Fibroblast of lung (primary cell): ENCODE measurements at regions not wholly inside any gene's neighbourhood (a gene's known extent, or its start where the extent isn't known, plus 50 kb on each side); places are given as distances from the start of the nearest gene placed in this dataset.

Experiments used
- DNase-seq, 2 donors: peaks; one replicate each; pipeline versions ENCODE4 v3.0.0 to v3.0.0-alpha.2; 2010; ENCODE audit warnings: low read depth in 2 of 2
- H2AFZ ChIP-seq: 2 replicates; pipeline ENCODE4 v1.5.1; 2012; ENCODE audit warnings: low read length, control low read depth, inconsistent platforms
- H3K27ac ChIP-seq: 2 replicates; pipeline ENCODE4 v1.5.1; 2011; ENCODE audit warnings: low read length, control low read depth; ENCODE audit not compliant: insufficient read depth
- H3K27me3 ChIP-seq: 2 replicates; pipeline ENCODE4 v1.5.1; 2011; ENCODE audit warnings: mild to moderate bottlenecking, low read length; ENCODE audit not compliant: control insufficient read depth, insufficient read depth
- H3K36me3 ChIP-seq: 2 replicates; pipeline ENCODE4 v1.5.1; 2011; ENCODE audit warnings: low read length; ENCODE audit not compliant: control insufficient read depth, insufficient read depth
- H3K4me1 ChIP-seq: 2 replicates; pipeline ENCODE4 v1.5.1; 2011; ENCODE audit warnings: low read length; ENCODE audit not compliant: control insufficient read depth, insufficient read depth; ENCODE audit errors: extremely low read depth
- H3K4me2 ChIP-seq: 2 replicates; pipeline ENCODE4 v1.5.1; 2011; ENCODE audit warnings: low read length, control low read depth; ENCODE audit not compliant: insufficient read depth; ENCODE audit errors: extremely low read depth
- H3K4me3 ChIP-seq, 4 experiments: fragments of 200-600 bp in 1 of 4; sonication (generic) in 1 of 4; replicated peaks in 1 of 4; 2 replicates each; pipeline ENCODE4 v1.5.1; 2011 to 2016; ENCODE audit warnings: low read length in 4 of 4, low read depth in 3 of 4, mild to moderate bottlenecking in 3 of 4, control low read depth in 2 of 4, inconsistent platforms in 1 of 4, mixed read lengths in 1 of 4; ENCODE audit not compliant: insufficient read depth in 1 of 4; ENCODE audit errors: control extremely low read depth in 1 of 4
- H3K79me2 ChIP-seq: 2 replicates; pipeline ENCODE4 v1.5.1; 2012; ENCODE audit warnings: mild to moderate bottlenecking, low read length, inconsistent platforms; ENCODE audit not compliant: control insufficient read depth, insufficient read depth
- H3K9ac ChIP-seq: 2 replicates; pipeline ENCODE4 v1.5.1; 2011; ENCODE audit warnings: mild to moderate bottlenecking, low read length, control low read depth; ENCODE audit not compliant: insufficient read depth
- H3K9me3 ChIP-seq: 2 replicates; pipeline ENCODE4 v1.5.1; 2012; ENCODE audit warnings: low read depth, low read length; ENCODE audit not compliant: control insufficient read depth, insufficient read depth
- H4K20me1 ChIP-seq: 2 replicates; pipeline ENCODE4 v1.5.1; 2011; ENCODE audit warnings: low read length; ENCODE audit not compliant: control insufficient read depth, insufficient read depth; ENCODE audit errors: extremely low read depth
- CTCF ChIP-seq, 2 donors: IDR thresholded peaks in 1 of 2; conservative IDR thresholded peaks in 1 of 2; 1 replicate in 1 of 2; 2 replicates in 1 of 2; pipeline ENCODE4 v1.5.1; 2011 to 2012; ENCODE audit warnings: low read length in 2 of 2, control low read depth in 1 of 2, inconsistent platforms in 1 of 2, low read depth in 1 of 2, mild to moderate bottlenecking in 1 of 2
- EZH2 ChIP-seq: IDR thresholded peaks from 2 replicates; pipeline ENCODE4 v1.5.1; 2012; ENCODE audit warnings: low read length, control low read depth, mild to moderate bottlenecking; ENCODE audit errors: missing control alignments

- TF ChIP-seq EZH2 (no peak), CTCF (conservative IDR thresholded peaks at IDR 0.05 in 1 of 2, IDR thresholded peaks at IDR 0.05 in 1 of 2; ENCODE audit: low read depth in 1 of 2, low read length in 2 of 2) (no peak)
- H3K9ac ChIP-seq = no peak overlapping the region
- H3K27ac ChIP-seq = no peak overlapping the region
- no peaks in the 10 kb centered on the region for H3K36me3 ChIP-seq
- no peak for DNase-seq
- no peak overlapping the region for H3K4me2 ChIP-seq
- no peaks in the 10 kb centered on the region for H3K4me1 ChIP-seq
- H3K79me2 ChIP-seq = no peaks in the 10 kb centered on the region
- H3K9me3 ChIP-seq = no peaks in the 10 kb centered on the region
- H4K20me1 ChIP-seq = no peaks in the 10 kb centered on the region
- no peak overlapping the region for H2AFZ ChIP-seq
- H3K27me3 ChIP-seq = no peaks in the 10 kb centered on the region
- no peak overlapping the region for H3K4me3 ChIP-seq
These were observed 205.7 kb downstream of the EPM2A start for GRCh38 chr6:145529582-145529981.

- H2AFZ ChIP-seq = no peak overlapping the region
- H3K4me3 ChIP-seq = no peak overlapping the region
- H3K79me2 ChIP-seq = no peaks in the 10 kb centered on the region
- H3K36me3 ChIP-seq = no peaks in the 10 kb centered on the region
- no peak overlapping the region for H3K9ac ChIP-seq
- no peak overlapping the region for H3K27ac ChIP-seq
- no peaks in the 10 kb centered on the region for H4K20me1 ChIP-seq
- TF ChIP-seq EZH2 (no peak), CTCF (conservative IDR thresholded peaks at IDR 0.05 in 1 of 2, IDR thresholded peaks at IDR 0.05 in 1 of 2; ENCODE audit: low read depth in 1 of 2, low read length in 2 of 2) (no peak)
- no peaks in the 10 kb centered on the region for H3K4me1 ChIP-seq
- DNase-seq = no peak
- H3K9me3 ChIP-seq = no peaks in the 10 kb centered on the region
- H3K27me3 ChIP-seq = no peaks in the 10 kb centered on the region
- H3K4me2 ChIP-seq = no peak overlapping the region
These were observed 204.9 kb downstream of the EPM2A start for GRCh38 chr6:145530454-145530853.

GRCh38 chr6:145531032-145531431 is 204.3 kb downstream of the EPM2A start:
- Histone ChIP-seq H3K36me3 (no peaks in the 10 kb centered on the region), H3K4me3 (no peak overlapping the region), H4K20me1 (no peaks in the 10 kb centered on the region), H3K79me2 (no peaks in the 10 kb centered on the region), H2AFZ (no peak overlapping the region), H3K4me1 (no peaks in the 10 kb centered on the region), H3K27ac (no peak overlapping the region), H3K27me3 (no peaks in the 10 kb centered on the region), H3K9me3 (no peaks in the 10 kb centered on the region), H3K4me2 (no peak overlapping the region), H3K9ac (no peak overlapping the region)
- TF ChIP-seq EZH2 = no peak
- TF ChIP-seq CTCF (conservative IDR thresholded peaks at IDR 0.05 in 1 of 2, IDR thresholded peaks at IDR 0.05 in 1 of 2; ENCODE audit: low read depth in 1 of 2, low read length in 2 of 2) = no peak
- no peak for DNase-seq
